ENCODE measurements at regions not wholly inside any gene's neighbourhood (a gene's known extent, or its start where the extent isn't known, plus 50 kb on each side); places are given as distances from the start of the nearest gene placed in this dataset.

- TF ChIP-seq CTCF (IDR thresholded peaks at IDR 0.05) (no peak), EP300 (IDR thresholded peaks at IDR 0.05) (no peak)
Observed at GRCh38 chr17:51434434-51435170, 174.3 kb downstream of the UTP18 start.
